Natural killer cell (primary cell): ENCODE measurements at regions not wholly inside any gene's neighbourhood (a gene's known extent, or its start where the extent isn't known, plus 50 kb on each side); places are given as distances from the start of the nearest gene placed in this dataset.

ENCODE experiments used
- ATAC-seq, 3 donors: fragments of 150-1000 bp in 2 of 3; fragments of 200-7000 bp in 1 of 3; cut with Tn5 transposase; 1 replicate in 1 of 3; 2 replicates in 2 of 3; pipeline ENCODE4 v1.10.0; 2021; ENCODE audit warnings: mild to moderate bottlenecking in 2 of 3, moderate library complexity in 2 of 3
- DNase-seq, 2 donors: peaks; one replicate each; pipeline versions ENCODE4 v3.0.0 to v3.0.0-alpha.2; 2013 to 2021; ENCODE audit warnings: mixed read lengths in 1 of 2
- H3K27ac ChIP-seq: one replicate; pipeline ENCODE4 v1.5.1; 2013; ENCODE audit warnings: mild to moderate bottlenecking, low read length
- H3K27me3 ChIP-seq: one replicate; pipeline ENCODE4 v1.6.1; 2013; ENCODE audit warnings: low read length; ENCODE audit not compliant: control insufficient read depth, insufficient read depth
- H3K36me3 ChIP-seq: one replicate; pipeline ENCODE4 v1.6.1; 2013; ENCODE audit warnings: low read length; ENCODE audit not compliant: control insufficient read depth, insufficient read depth
- H3K4me1 ChIP-seq: one replicate; pipeline ENCODE4 v1.6.1; 2013; ENCODE audit warnings: low read length; ENCODE audit not compliant: control insufficient read depth, insufficient read depth
- H3K4me3 ChIP-seq: one replicate; pipeline ENCODE4 v1.5.1; 2013; ENCODE audit warnings: low read length
- H3K9me3 ChIP-seq: one replicate; pipeline ENCODE4 v1.6.1; 2013; ENCODE audit warnings: low read length; ENCODE audit not compliant: control insufficient read depth, insufficient read depth
- H3K27ac Mint-ChIP-seq, 2 donors: one replicate each; pipeline ENCODE4 v1.8.0; 2022; ENCODE audit warnings: mild to moderate bottlenecking in 2 of 2, mixed read lengths in 2 of 2, moderate library complexity in 1 of 2
- H3K27me3 Mint-ChIP-seq, 2 donors: one replicate each; pipeline ENCODE4 v1.8.0; 2022; ENCODE audit warnings: low read depth in 2 of 2, mixed read lengths in 2 of 2
- H3K36me3 Mint-ChIP-seq: one replicate; pipeline ENCODE4 v1.8.0; 2022; ENCODE audit warnings: mixed read lengths
- H3K4me1 Mint-ChIP-seq, 2 donors: one replicate each; pipeline ENCODE4 v1.8.0; 2022; ENCODE audit warnings: mixed read lengths in 2 of 2
- H3K4me3 Mint-ChIP-seq: one replicate; pipeline ENCODE4 v1.8.0; 2022; ENCODE audit warnings: mild to moderate bottlenecking, moderate library complexity, mixed read lengths
- H3K9me3 Mint-ChIP-seq, 2 donors: one replicate each; pipeline ENCODE4 v1.8.0; 2022; ENCODE audit warnings: mixed read lengths in 2 of 2
- WGBS: methylation state at CpG from one replicate; pipeline ENCODE4 v1.1.7; 2013; ENCODE audit warnings: missing lambda C conversion rate; ENCODE audit not compliant: insufficient coverage; 5-methylcytosine and 5-hydroxymethylcytosine counted together
- intact Hi-C: fragments of 100-400 bp; cut with micrococcal nuclease; formaldehyde crosslinking; loops from one replicate; pipeline ENCODE4 v1.14.2; 2022
- TF ChIP-seq, protein P1 (sequence below): fragments of 200-600 bp; IDR thresholded peaks from one replicate; pipeline ENCODE4 v1.8.0; 2022; ENCODE audit warnings: antibody characterized with exemption

DNA sequence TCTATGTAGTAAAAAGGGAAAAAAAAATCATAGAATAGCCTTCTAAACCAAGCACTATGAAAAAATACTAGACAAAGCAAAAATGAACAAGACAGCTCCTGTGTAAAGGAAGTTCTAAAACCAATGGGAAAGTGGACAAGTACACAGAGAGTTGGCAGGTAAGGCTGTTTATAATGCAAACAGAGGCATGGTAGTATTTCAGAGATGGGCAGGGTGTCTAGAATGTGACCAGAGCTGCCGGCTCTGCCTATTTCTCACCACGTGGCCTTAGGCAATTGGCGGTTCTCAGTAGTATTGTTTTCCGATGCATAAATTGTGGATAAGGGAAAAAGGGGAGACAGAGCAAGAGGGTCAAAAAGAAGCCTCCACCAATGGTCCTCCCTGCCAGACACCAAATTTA lies 173.6 kb downstream of the ANKRD30B start:
- Histone ChIP-seq H3K9me3 (no peaks in the 10 kb centered on the region), H3K27ac (no peak overlapping the region), H3K4me3 (no peak overlapping the region), H3K27me3 (no peaks in the 10 kb centered on the region), H3K4me1 (no peaks in the 10 kb centered on the region), H3K36me3 (no peaks in the 10 kb centered on the region)
- peaks cover 0 to 24% of the 10 kb centered on the region in 2 donors for H3K4me1 Mint-ChIP-seq
- intact Hi-C loops, result no loop called here
- TF ChIP-seq, protein P1, sequence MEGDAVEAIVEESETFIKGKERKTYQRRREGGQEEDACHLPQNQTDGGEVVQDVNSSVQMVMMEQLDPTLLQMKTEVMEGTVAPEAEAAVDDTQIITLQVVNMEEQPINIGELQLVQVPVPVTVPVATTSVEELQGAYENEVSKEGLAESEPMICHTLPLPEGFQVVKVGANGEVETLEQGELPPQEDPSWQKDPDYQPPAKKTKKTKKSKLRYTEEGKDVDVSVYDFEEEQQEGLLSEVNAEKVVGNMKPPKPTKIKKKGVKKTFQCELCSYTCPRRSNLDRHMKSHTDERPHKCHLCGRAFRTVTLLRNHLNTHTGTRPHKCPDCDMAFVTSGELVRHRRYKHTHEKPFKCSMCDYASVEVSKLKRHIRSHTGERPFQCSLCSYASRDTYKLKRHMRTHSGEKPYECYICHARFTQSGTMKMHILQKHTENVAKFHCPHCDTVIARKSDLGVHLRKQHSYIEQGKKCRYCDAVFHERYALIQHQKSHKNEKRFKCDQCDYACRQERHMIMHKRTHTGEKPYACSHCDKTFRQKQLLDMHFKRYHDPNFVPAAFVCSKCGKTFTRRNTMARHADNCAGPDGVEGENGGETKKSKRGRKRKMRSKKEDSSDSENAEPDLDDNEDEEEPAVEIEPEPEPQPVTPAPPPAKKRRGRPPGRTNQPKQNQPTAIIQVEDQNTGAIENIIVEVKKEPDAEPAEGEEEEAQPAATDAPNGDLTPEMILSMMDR, result no peak
- ATAC-seq (no peak), DNase-seq (no peak)
- H3K27ac Mint-ChIP-seq, result no peak overlapping the region
- H3K9me3 Mint-ChIP-seq, result peaks cover 0 to 14% of the 10 kb centered on the region in 2 donors
- peaks cover 0 to 4% of the 10 kb centered on the region in 2 donors for H3K27me3 Mint-ChIP-seq
- no peak overlapping the region for H3K4me3 Mint-ChIP-seq
- H3K36me3 Mint-ChIP-seq, result no peaks in the 10 kb centered on the region
- 84% methylated on average over 4 of the region's 4 CpGs for WGBS

DNA sequence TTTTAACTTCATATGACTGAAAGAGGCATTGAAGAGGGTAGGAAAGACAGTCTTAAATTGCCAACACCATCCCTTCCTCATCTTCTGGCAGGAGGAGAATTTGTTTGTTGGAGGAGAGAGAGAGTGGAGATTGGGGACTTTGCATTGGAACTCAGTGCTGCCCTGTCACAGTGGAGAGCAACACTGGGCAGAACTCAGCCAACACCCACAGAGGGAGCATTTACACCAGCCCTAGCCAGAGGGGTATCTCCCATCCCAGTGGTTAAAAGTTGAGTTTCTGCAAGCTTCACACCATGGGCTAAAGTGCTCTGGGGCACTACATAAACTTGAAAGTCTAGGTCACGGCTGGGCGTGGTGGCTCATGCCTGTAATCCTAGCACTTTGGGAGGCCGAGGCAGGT lies 174.1 kb downstream of the ANKRD30B start:
- TF ChIP-seq, protein P1, result no peak
- H3K36me3 ChIP-seq, result no peaks in the 10 kb centered on the region
- H3K4me3 ChIP-seq, result no peak overlapping the region
- peaks cover 0 to 24% of the 10 kb centered on the region in 2 donors for H3K4me1 Mint-ChIP-seq
- ATAC-seq (no peak), DNase-seq (no peak)
- no peaks in the 10 kb centered on the region for H3K27me3 ChIP-seq
- no peaks in the 10 kb centered on the region for H3K36me3 Mint-ChIP-seq
- H3K4me3 Mint-ChIP-seq, result no peak overlapping the region
- peaks cover 0 to 3% of the 10 kb centered on the region in 2 donors for H3K27me3 Mint-ChIP-seq
- WGBS, result 91% methylated on average over 3 of the region's 3 CpGs
- H3K9me3 Mint-ChIP-seq, result peaks cover 0 to 13% of the 10 kb centered on the region in 2 donors
- intact Hi-C loops, result no loop called here
- H3K4me1 ChIP-seq, result no peaks in the 10 kb centered on the region
- no peak overlapping the region for H3K27ac Mint-ChIP-seq
- no peak overlapping the region for H3K27ac ChIP-seq
- no peaks in the 10 kb centered on the region for H3K9me3 ChIP-seq

DNA sequence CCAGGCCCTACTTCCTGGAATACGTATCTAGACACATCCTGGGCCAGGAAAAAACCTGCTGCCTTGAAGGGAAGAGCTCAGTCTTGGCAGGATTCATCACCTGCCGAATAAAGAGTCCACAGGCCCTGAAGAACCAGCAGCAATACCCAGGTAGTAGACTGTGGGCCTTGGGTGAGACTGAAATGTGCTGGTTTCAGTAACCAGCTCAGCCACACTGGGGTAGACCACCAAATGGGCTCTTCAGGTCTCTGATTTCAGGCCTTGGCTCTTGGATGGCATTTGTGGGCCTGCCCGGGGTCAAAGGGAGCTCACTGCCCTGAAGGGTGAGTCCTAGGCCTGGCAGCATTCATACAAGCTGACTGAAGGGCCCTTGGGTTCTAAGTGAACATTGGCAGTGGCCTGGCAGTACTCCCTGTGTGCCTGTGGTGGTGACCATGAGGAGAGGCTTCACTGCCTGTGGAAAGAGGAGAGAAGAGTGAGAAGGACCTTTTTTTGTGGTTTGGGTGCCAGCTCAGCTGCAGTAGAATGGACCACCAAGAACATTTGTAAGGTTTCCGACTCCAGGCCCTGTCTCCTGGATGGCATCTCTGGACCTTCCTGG lies 175.1 kb downstream of the ANKRD30B start:
- DNase-seq (no peak), ATAC-seq (no peak)
- Histone ChIP-seq H3K36me3 (no peaks in the 10 kb centered on the region), H3K9me3 (no peaks in the 10 kb centered on the region), H3K4me1 (no peaks in the 10 kb centered on the region), H3K27me3 (no peaks in the 10 kb centered on the region), H3K27ac (no peak overlapping the region), H3K4me3 (no peak overlapping the region)
- Mint-ChIP-seq H3K4me3 (no peak overlapping the region), H3K27ac (no peak overlapping the region), H3K9me3 (peaks cover 0 to 11% of the 10 kb centered on the region in 2 donors), H3K27me3 (no peaks in the 10 kb centered on the region), H3K4me1 (peaks cover 0 to 24% of the 10 kb centered on the region in 2 donors), H3K36me3 (no peaks in the 10 kb centered on the region)
- TF ChIP-seq, protein P1, result no peak
- WGBS, result 71% methylated on average over 4 of the region's 4 CpGs
- intact Hi-C loops, result no loop called here

DNA sequence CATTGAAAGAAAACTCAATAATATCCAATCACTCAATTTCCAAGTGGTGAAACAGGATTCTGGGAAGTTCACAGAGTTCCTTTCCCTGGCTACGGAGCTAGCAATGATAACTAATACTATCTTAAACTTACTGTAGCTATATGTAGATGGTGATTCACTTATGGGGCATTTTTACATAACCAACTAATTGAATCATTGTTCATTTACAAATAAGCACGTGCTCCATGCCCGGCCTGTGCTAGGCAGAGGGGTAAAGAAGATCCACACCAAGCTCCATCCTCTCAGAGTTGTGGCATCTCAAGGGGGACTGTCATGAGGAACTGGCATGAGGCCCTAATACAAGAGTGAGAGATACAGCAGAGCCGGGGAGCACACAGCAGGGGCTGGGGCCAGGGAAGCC lies 176.3 kb downstream of the ANKRD30B start:
- Mint-ChIP-seq H3K36me3 (no peaks in the 10 kb centered on the region), H3K27ac (no peak overlapping the region), H3K27me3 (no peaks in the 10 kb centered on the region), H3K4me3 (no peak overlapping the region), H3K9me3 (peaks cover 0 to 11% of the 10 kb centered on the region in 2 donors), H3K4me1 (peaks cover 0 to 24% of the 10 kb centered on the region in 2 donors)
- WGBS, result 93% methylated on average over 3 of the region's 4 CpGs
- no peak for ATAC-seq
- no peak overlapping the region for H3K27ac ChIP-seq
- DNase-seq, result no peak
- H3K27me3 ChIP-seq, result no peaks in the 10 kb centered on the region
- H3K4me1 ChIP-seq, result no peaks in the 10 kb centered on the region
- TF ChIP-seq, protein P1, result no peak
- intact Hi-C loops, result no loop called here
- H3K9me3 ChIP-seq, result no peaks in the 10 kb centered on the region
- H3K36me3 ChIP-seq, result no peaks in the 10 kb centered on the region
- no peak overlapping the region for H3K4me3 ChIP-seq
